Stimulated activated CD8-positive, alpha-beta memory T cell treated with anti-CD3 and anti-CD28 coated beads, Interleukin-12 subunit alpha, Interleukin-12 subunit beta, amount 100 ng/mL, for 1 hour (primary cell): ENCODE measurements at regions not wholly inside any gene's neighbourhood (a gene's known extent, or its start where the extent isn't known, plus 50 kb on each side); places are given as distances from the start of the nearest gene placed in this dataset.
"Not testable (repeated sequence)": the region's sequence is repeated elsewhere in the genome, so short reads cannot be mapped to it uniquely, and the experiment has no call there.

Experiments used
- DNase-seq: peaks from one replicate; pipeline ENCODE4 v3.0.0-alpha.2; 2020; ENCODE audit warnings: low read depth

DNA sequence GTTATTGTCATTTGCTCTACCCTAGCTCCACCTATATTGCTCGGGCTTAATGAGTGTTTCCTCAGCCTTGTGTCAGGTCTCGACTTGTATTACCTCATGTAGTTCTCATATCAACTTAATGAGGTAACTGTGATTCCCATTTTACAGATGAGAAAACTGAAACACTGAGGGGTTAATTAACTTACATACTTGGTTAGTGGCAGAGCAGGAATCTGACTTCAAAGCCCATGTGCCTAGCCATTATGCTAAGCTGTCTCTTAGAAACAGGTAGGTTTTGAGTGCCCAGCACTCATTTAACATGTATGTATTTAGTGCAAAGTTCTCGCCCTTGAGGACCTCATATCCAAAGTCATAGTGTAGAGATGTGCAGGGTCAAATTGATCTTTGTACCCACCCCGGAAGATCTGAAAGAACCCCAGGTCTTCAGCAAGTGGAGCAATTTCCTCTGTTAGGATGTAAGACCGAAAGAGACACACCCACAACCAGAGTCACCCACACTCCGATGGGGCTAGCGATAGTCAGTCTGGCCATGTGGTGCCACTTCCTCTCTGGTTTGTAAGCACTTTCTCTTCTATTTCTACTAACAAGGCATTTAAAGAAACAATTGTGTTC, 121.0 kb upstream of the SLC39A10 start:
- peak; percentile 55 for DNase-seq

- no peak for DNase-seq
Observed at GRCh38 chr2:195534971-195535370, 122.1 kb upstream of the SLC39A10 start.

GRCh38 chr2:195533771-195534642, 123.0 kb upstream of the SLC39A10 start:
- DNase-seq = peak; percentile 38

DNA sequence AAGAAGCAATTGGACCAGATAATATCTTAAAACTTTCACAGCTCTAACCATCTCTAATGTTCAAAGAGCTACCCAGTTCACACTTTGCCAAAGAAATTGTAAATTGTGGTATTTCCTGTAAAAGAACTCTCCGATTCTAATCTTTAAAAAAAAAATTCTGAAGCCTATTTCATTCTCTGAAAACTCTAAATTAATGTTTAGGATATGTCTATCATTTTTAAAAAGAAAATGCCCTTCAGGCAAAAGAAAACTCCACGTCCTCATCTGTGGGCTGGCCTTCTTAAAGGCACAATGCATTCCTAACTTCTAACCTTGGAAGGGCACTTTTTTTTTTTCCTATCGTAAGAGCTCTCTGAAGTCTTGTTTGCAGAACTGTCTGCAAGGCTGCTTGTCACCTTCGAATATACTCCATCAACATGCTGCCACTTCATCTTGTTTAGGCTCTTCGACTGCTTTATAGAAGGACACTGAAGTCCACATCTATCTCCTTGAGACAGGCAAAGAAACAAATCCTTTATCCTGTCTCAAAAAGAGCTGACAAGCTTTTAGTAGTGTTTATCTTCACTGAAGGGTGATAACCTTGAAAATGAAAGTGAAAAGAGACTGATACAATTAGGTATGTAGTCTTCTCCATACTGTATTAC, 124.3 kb upstream of the SLC39A10 start:
- DNase-seq = no peak

DNA sequence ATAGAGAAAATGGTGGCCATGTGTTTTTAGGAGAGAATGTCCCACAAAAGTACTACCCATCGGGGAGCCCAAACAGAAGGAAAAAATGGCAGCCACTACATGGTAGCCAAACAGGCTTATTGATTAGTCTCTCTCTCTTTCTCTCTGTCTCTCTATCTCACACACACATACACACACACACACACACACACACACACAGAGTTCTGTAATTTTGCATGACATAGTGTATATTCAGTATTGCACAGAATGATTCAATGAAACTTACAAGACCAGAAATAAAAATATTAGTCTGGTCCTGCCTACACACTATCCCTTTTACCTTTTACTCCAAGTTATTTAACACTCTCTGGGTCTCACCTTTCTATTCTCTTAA, 124.8 kb upstream of the SLC39A10 start:
- no peak for DNase-seq

- DNase-seq = no peak
Observed at GRCh38 chr2:195531754-195532153, 125.3 kb upstream of the SLC39A10 start.

GRCh38 chr2:195523242-195523641, 133.8 kb upstream of the SLC39A10 start:
- not testable (repeated sequence) for DNase-seq

DNA sequence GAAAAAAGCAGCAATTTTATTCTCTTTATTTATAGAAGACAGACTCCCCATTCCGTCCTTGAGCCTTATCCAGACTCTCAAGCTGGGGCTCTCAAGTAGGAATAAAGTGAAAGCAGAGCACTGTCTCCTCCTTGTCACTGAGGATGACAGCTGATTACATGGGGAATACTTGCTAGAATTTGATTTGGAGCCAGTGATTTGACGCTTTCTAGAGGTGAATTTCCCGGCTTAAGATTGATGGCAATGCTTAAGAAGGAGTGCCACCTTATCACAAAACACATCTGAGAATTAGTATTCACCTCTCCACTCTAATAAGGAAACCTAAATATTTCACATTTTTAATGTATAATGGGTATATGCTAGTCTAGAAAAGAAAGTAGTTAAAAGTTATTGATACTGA, 135.4 kb upstream of the SLC39A10 start:
- no peak for DNase-seq

DNA sequence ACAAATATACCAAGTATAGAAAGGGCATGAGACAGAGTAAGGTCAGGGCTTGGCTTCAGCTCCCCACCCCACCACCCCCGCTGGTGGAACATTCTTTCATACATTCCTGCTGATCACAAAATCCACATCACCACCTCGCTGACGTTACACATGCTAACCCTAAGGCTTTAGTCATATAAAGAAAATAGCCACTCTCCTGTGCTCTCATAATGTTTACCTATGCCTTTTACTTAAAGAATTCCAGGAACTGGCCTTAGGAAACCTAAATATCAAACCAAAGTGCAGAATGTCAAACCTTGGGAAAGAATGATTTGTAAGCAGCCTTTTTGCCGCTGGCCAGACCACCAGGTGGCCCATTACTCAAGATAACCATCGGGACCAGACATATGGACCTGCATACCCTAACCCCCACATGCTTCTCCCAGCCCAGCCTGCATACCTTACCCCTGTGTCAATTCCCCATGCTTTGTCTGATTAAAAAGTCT, 136.3 kb upstream of the SLC39A10 start:
- DNase-seq = no peak

GRCh38 chr2:195515551-195515950, 141.5 kb upstream of the SLC39A10 start:
- no peak for DNase-seq

DNA sequence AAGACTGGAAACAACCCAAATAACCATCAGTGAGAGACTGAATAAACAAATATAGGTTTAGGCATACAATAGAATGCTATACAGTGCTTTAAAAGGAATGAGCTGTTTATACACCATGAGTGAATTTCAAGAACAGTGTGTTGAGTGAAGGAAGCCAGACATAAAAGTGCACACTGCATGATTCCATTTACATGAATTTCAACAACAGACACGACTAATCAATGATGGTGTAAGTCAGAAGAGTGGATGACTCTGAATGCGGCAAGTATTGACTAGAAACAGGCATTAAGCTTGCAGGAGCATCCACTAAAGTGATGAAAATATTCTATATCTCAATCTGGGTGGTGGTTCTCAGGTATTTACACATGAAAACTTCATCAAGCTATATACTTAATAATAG, 142.7 kb upstream of the SLC39A10 start:
- DNase-seq = no peak

DNA sequence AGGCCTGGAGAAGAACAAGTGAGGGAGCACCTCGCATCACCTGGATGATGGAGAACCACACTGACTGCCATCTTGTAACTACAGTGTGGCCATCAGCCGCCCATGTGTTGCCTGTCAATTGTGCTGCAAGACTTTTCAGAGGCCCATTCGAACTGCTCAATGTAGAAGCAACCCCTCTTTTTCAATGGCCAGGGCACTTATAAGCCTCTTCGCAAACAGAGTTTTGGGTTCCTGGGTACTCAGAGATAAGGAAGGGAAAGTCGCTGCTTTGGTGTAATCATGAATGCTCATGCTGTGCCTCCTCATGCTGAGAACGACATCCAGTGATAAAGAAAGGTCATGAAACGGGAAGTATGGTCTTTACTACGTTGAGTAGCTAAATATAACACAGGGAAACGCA, 143.9 kb upstream of the SLC39A10 start:
- no peak for DNase-seq

DNA sequence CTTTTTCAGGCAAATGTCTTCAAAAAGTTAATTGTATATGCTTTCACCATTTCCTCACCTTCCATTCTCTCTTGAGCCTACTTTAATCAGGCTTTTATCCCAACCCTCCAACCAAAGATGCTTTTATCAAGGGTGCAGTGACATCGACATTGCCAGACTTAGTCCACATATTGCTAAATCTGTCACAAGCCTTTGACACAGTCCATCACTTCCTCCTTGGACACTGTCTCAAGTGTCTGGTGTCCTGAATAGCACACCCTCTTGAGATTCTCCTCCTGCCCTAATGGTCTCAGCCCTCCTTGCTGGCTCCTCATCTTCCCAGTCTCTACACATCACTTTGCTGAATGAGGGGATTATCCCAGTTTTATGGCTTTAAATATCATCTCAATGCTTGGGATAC, 147.5 kb upstream of the SLC39A10 start:
- DNase-seq = no peak

- DNase-seq = no peak
Observed at GRCh38 chr2:195508139-195508455, 148.9 kb upstream of the SLC39A10 start.

DNA sequence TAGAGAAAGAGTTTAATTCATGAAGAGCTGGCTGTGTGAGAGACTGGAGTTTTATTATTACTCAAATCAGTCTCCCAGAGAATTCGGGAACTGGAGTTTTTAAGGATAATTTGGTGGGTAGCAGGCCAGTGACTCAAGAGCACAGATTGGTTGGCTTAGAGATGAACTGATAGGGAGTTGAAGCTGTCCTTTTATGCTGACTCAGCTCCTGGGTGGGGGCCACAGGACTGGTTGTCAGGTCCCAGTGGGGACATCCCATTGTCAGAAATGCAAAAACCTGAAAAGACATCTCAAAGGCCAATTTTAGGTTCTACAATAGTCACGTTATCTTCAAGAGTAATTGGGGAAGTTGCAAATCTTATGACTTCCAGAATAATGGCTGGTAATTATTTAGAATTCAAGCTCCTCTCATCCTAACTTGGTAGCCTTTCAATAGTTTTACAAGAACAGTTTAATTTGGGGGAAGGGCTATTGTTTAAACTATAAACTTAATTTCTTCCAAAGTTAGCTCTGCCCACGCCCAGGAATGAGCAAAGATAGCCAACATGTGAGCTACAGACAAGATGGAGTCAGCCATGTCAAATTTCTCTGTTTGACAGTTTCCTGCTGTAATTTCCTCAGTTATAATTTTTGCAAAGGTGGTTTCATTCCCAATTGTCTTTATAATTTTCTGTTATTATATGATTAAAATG, 149.4 kb upstream of the SLC39A10 start:
- DNase-seq = no peak

DNA sequence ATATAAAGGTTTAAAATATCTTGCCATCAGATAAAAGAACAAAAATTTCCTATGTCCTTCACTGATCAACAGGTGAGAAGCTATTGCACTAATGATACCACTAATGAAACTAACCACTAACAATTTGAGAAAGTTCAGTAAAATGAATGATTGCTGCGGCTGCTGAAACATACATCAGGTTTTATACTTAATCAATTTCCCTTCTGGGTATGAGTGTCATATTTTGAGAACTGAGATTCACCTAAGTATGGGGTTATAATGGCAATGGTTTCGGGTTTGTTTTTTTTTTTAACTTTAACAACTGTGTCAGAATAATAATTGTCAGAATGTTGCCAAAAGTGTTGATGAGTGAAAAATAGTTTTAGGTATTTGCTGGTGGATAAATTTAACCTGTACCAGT, 151.3 kb upstream of the SLC39A10 start:
- no peak for DNase-seq

DNA sequence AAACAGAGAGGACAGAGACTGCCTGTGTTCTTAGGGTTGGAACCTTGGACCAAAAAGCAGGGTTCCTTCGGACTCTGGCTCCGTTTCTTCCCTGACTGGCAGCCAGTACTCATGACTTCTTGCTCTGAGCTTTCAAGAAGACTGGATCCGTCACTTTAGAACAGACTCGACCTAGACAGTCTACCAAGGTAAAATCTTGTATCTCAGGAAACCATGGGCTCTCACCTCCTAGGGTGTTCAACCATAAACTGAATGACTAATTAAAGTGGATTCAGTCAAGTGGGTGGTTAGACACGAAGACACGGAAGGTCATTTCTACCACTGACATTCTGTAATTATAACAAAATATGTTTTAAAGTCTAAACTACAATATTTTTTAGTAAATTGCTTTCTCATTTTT, 153.8 kb upstream of the SLC39A10 start:
- DNase-seq = no peak

DNA sequence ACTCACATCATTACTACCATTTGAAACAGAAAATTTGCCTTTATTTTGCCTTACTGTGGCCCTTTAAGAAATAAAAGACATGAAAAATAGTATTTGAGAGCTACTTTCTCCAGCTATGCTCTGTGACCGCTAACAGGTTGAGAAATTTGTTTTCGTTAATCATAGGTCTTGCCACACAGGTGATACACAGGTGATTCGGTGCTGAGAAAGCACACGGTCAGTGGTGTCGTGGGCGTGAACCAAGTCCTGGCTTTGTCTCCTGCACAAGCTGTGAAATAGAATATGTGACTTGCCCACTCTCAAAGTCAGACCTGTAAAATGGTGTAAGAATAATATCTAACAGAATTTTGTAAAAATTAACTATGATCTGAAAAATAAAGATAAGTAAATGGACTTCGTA, 155.3 kb upstream of the SLC39A10 start:
- DNase-seq = no peak

DNA sequence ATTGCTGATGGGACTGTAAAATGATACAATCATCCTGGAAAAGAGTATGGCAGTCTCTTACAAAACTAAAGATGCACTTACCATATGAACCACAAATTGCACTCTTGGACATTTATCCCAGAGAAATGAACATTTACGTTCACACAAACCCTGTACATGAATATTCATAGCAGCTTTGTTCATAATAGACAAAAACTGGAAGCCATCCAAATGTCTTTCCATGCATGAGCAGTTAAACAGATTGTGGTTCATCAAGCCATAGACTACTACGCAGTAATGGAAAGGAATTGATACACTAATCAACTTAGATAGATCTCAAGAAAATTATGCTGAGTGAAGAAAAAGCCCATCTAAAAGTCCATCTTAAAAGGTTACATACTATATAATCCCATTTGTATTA, 156.1 kb upstream of the SLC39A10 start:
- DNase-seq = no peak

- DNase-seq = no peak
Observed at GRCh38 chr2:195498839-195499490, 158.1 kb upstream of the SLC39A10 start.

DNA sequence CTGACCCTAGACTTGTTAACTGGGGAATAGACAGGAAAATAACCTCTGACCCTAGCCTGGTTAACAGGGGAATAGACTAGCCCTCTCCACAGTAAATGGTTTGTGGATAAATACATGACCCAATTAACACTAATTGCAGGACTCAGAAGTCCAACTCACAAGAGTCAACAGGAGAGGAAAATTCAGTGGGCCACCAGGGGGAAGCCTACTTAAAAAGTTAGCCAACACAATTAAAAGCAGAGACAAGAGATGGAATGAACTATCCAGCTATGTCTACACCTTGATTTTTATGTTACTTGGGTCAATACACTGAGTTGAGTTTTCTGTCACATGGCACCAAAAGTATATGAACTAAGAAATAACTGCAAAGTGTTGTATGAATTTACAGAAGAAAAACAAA, 158.8 kb upstream of the SLC39A10 start:
- peak; percentile 57 for DNase-seq

GRCh38 chr2:195496991-195497390, 160.0 kb upstream of the SLC39A10 start:
- no peak for DNase-seq
